ENCODE measurements at regions not wholly inside any gene's neighbourhood (a gene's known extent, or its start where the extent isn't known, plus 50 kb on each side); places are given as distances from the start of the nearest gene placed in this dataset.

DNA sequence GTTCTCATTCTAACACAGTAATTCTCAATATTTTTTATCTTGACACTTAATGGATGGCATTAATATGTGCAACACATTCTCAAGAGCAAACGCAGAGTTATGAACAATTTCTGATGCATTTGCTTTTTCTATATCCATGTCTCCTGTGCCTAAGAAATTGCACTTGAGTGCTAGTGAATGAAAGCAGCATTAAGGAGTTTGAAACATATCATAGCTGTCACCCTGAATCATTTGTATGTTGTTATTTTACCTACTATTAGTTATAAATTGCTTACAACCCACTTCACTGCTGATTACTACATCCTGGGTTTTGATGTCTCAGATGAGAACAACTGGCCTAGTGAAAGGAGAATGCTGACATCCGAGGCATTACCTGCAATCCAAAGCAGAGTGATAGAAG lies 387.3 kb downstream of the RASEF start:
- Histone ChIP-seq H3K4me1 (ENCODE audit: insufficient read depth, low read length) (no peaks in the 10 kb centered on the region), H3K79me2 (ENCODE audit: low read length) (no peaks in the 10 kb centered on the region), H3F3A (ENCODE audit: low read length, unreplicated experiment) (no peaks in the 10 kb centered on the region), H3K9ac (ENCODE audit: low read length) (no peak overlapping the region), H4K20me1 (ENCODE audit: low read length) (no peaks in the 10 kb centered on the region), H2AFZ (ENCODE audit: low read length) (no peak overlapping the region), H3K9me2 (replicated peaks; ENCODE audit: low read length) (no peaks in the 10 kb centered on the region), H3K36me3 (ENCODE audit: low read depth, low read length) (no peaks in the 10 kb centered on the region), H3K4me2 (ENCODE audit: low read length) (no peak overlapping the region), H3K27me3 (ENCODE audit: low read length) (peaks cover 17% of the 10 kb centered on the region), H3K27ac (ENCODE audit: low read length) (no peak overlapping the region), H3K4me3 (ENCODE audit: low read length) (no peak overlapping the region), H3K9me3 (ENCODE audit: low read length) (no peaks in the 10 kb centered on the region)
- DNase-seq (no peak), ATAC-seq (no peak)
- CTCF ChIA-PET = no interaction called here
- POLR2A ChIA-PET (ENCODE audit: unreplicated experiment) = no interaction called here
- TF ChIP-seq, protein P1, sequence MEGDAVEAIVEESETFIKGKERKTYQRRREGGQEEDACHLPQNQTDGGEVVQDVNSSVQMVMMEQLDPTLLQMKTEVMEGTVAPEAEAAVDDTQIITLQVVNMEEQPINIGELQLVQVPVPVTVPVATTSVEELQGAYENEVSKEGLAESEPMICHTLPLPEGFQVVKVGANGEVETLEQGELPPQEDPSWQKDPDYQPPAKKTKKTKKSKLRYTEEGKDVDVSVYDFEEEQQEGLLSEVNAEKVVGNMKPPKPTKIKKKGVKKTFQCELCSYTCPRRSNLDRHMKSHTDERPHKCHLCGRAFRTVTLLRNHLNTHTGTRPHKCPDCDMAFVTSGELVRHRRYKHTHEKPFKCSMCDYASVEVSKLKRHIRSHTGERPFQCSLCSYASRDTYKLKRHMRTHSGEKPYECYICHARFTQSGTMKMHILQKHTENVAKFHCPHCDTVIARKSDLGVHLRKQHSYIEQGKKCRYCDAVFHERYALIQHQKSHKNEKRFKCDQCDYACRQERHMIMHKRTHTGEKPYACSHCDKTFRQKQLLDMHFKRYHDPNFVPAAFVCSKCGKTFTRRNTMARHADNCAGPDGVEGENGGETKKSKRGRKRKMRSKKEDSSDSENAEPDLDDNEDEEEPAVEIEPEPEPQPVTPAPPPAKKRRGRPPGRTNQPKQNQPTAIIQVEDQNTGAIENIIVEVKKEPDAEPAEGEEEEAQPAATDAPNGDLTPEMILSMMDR (conservative IDR thresholded peaks at IDR 0.05; ENCODE audit: low read depth, low read length) = no peak
- TF ChIP-seq EZH2 (IDR thresholded peaks at IDR 0.05; ENCODE audit: low read length, unreplicated experiment) = no peak
- no peak for TF ChIP-seq EZH2phosphoT487 (IDR thresholded peaks at IDR 0.05; ENCODE audit: borderline replicate concordance, low read length)
- no TSS peak for BruUV-seq (replicated peaks)
- intact Hi-C loops (cut with micrococcal nuclease) = no loop called here

DNA sequence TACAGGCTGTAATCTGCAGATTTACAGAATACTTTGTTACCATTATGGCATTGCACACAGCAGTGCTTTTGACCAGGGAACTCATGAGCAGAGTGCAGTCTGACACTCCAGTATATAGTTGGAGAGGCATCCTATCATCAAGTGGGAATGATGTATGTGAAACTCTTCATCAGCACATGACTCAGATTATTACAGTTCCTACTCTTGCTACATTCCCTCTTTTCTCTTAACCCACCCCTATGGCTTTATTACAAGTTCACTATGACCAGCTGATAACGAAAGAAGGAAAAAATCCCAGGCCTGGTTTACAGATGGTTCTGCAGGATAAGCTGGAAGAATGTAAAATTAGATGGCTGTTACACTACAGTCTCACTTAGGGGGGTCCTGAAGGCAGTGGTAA lies 385.9 kb downstream of the RASEF start:
- H3F3A ChIP-seq (ENCODE audit: low read length, unreplicated experiment) = no peaks in the 10 kb centered on the region
- H3K4me1 ChIP-seq (ENCODE audit: insufficient read depth, low read length) = no peaks in the 10 kb centered on the region
- H3K9me3 ChIP-seq (ENCODE audit: low read length) = no peaks in the 10 kb centered on the region
- TF ChIP-seq, protein P1 (conservative IDR thresholded peaks at IDR 0.05; ENCODE audit: low read depth, low read length) = no peak
- TF ChIP-seq EZH2 (IDR thresholded peaks at IDR 0.05; ENCODE audit: low read length, unreplicated experiment) (no peak), EZH2phosphoT487 (IDR thresholded peaks at IDR 0.05; ENCODE audit: borderline replicate concordance, low read length) (no peak)
- H3K9ac ChIP-seq (ENCODE audit: low read length) = no peak overlapping the region
- CTCF ChIA-PET = no interaction called here
- POLR2A ChIA-PET (ENCODE audit: unreplicated experiment) = no interaction called here
- H2AFZ ChIP-seq (ENCODE audit: low read length) = no peak overlapping the region
- BruUV-seq (replicated peaks) = no TSS peak
- H4K20me1 ChIP-seq (ENCODE audit: low read length) = no peaks in the 10 kb centered on the region
- no peak for DNase-seq
- ATAC-seq = no peak
- intact Hi-C loops (cut with micrococcal nuclease) = no loop called here
- no peak overlapping the region for H3K27ac ChIP-seq (ENCODE audit: low read length)
- no peaks in the 10 kb centered on the region for H3K79me2 ChIP-seq (ENCODE audit: low read length)
- H3K9me2 ChIP-seq (replicated peaks; ENCODE audit: low read length) = no peaks in the 10 kb centered on the region
- H3K4me3 ChIP-seq (ENCODE audit: low read length) = no peak overlapping the region
- peaks cover 24% of the 10 kb centered on the region for H3K27me3 ChIP-seq (ENCODE audit: low read length)
- H3K4me2 ChIP-seq (ENCODE audit: low read length) = no peak overlapping the region
- no peaks in the 10 kb centered on the region for H3K36me3 ChIP-seq (ENCODE audit: low read depth, low read length)

DNA sequence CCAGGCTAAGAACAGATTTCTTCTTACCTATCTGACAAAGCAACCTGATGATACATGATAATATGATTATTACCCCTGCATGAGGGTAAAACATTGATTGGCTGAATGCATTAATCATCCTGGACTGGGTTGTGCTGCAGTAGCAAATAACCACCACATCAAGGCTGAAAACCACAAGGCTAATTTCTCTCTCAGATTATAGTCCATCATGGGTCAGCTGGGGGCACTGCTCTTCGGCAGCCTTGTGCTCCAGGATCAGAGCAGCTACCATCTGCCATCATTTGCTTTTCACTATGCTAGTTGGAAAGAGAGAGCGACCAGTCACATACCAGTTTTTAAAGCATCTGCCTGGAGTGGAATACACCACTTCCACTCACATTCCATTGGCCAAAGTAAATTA lies 383.5 kb downstream of the RASEF start:
- no peaks in the 10 kb centered on the region for H3K36me3 ChIP-seq (ENCODE audit: low read depth, low read length)
- H2AFZ ChIP-seq (ENCODE audit: low read length) = no peak overlapping the region
- ChIA-PET CTCF (no interaction called here), POLR2A (ENCODE audit: unreplicated experiment) (no interaction called here)
- intact Hi-C loops (cut with micrococcal nuclease) = no loop called here
- BruUV-seq (replicated peaks) = no TSS peak
- DNase-seq (no peak), ATAC-seq (no peak)
- no peak overlapping the region for H3K4me2 ChIP-seq (ENCODE audit: low read length)
- no peaks in the 10 kb centered on the region for H3K79me2 ChIP-seq (ENCODE audit: low read length)
- H3K4me1 ChIP-seq (ENCODE audit: insufficient read depth, low read length) = no peaks in the 10 kb centered on the region
- H3K9ac ChIP-seq (ENCODE audit: low read length) = no peak overlapping the region
- H3K27me3 ChIP-seq (ENCODE audit: low read length) = peaks cover 29% of the 10 kb centered on the region
- H3F3A ChIP-seq (ENCODE audit: low read length, unreplicated experiment) = no peaks in the 10 kb centered on the region
- TF ChIP-seq EZH2phosphoT487 (IDR thresholded peaks at IDR 0.05; ENCODE audit: borderline replicate concordance, low read length) = no peak
- TF ChIP-seq, protein P1 (conservative IDR thresholded peaks at IDR 0.05; ENCODE audit: low read depth, low read length) = no peak
- TF ChIP-seq EZH2 (IDR thresholded peaks at IDR 0.05; ENCODE audit: low read length, unreplicated experiment) = no peak
- no peak overlapping the region for H3K4me3 ChIP-seq (ENCODE audit: low read length)
- no peaks in the 10 kb centered on the region for H4K20me1 ChIP-seq (ENCODE audit: low read length)
- H3K27ac ChIP-seq (ENCODE audit: low read length) = no peak overlapping the region
- H3K9me3 ChIP-seq (ENCODE audit: low read length) = no peaks in the 10 kb centered on the region
- H3K9me2 ChIP-seq (replicated peaks; ENCODE audit: low read length) = no peaks in the 10 kb centered on the region

Data from PC-3 (cell line).